ENCODE measurements at regions not wholly inside any gene's neighbourhood (a gene's known extent, or its start where the extent isn't known, plus 50 kb on each side); places are given as distances from the start of the nearest gene placed in this dataset.
A peak's percentile ranks its signal among the peaks of the same experiment; 100 is the strongest.
"Not testable (repeated sequence)": the region's sequence is repeated elsewhere in the genome, so short reads cannot be mapped to it uniquely, and the experiment has no call there.

GRCh38 chr2:88802026-88802425 is 110.6 kb downstream of the RPIA start:
- not testable (repeated sequence) for DNase-seq (ENCODE audit: low spot score)

DNA sequence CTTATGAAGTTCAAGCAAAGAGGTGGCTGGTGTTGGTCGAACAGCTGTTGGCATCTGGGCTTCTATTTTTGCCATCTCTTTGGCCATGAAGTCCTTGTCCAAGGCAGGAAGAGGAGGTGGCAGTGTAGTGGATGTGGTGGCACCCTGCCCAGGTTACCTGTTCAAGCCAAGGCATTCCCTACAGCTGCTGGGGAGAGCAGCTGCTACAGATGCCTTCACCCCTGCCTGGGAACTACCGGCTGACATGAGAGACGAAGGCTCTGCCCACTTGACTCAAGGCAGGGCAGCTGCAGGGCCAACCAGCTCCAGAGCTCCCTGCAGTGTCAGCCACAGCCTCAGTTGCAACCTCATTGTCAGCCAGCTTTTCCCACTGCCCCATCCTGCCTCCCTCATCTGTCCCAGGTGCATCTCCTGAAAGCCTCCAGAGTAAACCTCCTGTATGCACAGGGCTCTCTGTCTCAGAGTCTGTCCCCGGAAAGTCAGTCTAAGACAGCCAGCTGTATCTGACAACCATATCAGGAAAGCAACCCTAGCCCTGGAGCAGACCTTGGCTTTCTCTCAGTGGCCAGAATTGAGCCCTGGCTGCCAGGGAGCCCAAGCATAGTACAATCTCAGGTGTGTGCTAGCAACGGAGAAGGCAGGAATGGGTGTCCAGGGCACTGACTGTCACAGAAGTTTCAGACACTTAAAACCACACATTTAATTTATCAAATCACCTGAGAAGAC is 115.9 kb downstream of the RPIA start:
- DNase-seq (ENCODE audit: low spot score): no peak

DNA sequence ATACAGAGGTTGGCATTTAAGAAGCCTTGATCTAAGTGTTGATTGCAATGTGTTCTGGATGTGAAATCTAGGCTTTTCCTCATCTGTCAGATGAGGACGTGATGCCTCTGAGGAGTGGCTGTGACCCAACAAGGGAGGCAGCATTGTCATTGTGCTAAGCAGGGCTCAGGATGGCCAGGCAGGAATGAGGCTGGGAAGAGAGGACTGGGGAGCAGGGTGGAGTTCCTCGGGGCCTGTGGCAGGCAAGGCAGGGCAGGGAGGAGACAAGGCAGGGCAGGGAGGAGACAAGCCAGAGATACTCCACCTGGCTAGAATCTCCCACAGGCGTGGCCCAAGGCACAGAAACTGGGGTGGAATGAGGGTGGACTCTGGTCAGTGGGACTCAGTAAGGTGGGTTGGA is 116.6 kb downstream of the RPIA start:
- DNase-seq (ENCODE audit: low spot score): no peak

GRCh38 chr2:88808652-88809051 is 117.2 kb downstream of the RPIA start:
- DNase-seq (ENCODE audit: low spot score): no peak

GRCh38 chr2:88809216-88809615 is 117.7 kb downstream of the RPIA start:
- DNase-seq (ENCODE audit: low spot score): no peak

- no peak for DNase-seq (ENCODE audit: low spot score)
Observed at GRCh38 chr2:88810017-88810416, 118.5 kb downstream of the RPIA start.

GRCh38 chr2:88810488-88810887 is 119.0 kb downstream of the RPIA start:
- no peak for DNase-seq (ENCODE audit: low spot score)

DNA sequence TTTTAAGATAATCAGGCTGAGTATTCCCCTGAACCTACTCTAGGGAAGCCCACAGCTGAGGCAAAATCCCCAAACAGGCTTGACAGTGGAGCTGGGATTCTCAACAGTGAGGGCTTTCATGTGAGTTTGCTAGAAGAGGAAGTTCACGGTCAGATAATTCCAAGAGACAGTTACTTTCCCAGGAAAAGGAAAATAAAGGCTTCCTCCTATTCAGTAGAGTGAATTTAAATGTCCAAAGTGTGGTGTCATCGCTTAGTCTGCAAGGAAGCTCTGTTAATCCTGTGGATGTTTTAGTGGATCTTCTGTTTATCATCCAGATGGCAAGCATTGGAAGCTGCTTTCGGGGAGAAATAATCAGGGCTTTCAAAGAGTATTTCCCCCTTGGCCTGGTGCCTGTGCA is 119.8 kb downstream of the RPIA start:
- no peak for DNase-seq (ENCODE audit: low spot score)

DNA sequence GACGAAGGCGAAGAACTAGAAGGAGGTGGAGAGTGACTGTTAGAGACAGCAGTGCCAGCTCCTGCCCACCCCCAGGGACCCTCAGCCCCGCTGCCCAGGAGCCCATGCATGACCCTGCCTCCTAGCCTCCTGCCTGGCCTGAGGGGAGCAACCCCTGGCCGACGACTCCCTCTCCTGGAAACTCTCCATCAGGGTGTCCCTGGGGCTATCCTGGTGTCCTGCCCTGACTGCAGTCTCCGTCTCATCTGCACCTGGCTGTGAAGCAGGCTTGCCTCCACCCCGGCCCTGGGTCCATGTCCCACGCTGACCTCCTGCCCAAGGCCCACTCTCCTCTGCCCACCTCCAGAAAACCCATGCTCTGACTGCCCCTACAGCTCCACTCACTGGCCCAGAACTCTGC is 120.2 kb downstream of the RPIA start:
- DNase-seq (ENCODE audit: low spot score): no peak

DNA sequence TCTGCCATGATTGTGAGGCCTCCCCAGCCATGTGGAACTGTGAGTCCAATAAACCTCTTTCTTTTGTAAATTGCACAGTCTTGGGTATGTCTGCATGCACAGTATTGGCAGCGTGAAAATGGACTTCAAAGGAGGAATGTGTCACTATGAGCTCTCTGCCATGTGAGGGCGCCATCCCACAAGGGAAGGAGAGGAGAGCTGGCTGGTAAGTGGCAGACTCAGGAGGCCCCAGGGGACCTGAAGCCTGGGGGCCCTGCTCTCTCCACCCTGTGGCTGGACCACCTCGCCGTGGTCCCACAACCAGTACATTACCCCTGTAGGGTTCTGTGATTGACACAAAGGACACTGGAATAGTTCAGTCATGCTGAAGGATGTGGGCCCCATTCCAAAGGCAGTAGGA is 122.1 kb downstream of the RPIA start:
- DNase-seq (ENCODE audit: low spot score): no peak

DNA sequence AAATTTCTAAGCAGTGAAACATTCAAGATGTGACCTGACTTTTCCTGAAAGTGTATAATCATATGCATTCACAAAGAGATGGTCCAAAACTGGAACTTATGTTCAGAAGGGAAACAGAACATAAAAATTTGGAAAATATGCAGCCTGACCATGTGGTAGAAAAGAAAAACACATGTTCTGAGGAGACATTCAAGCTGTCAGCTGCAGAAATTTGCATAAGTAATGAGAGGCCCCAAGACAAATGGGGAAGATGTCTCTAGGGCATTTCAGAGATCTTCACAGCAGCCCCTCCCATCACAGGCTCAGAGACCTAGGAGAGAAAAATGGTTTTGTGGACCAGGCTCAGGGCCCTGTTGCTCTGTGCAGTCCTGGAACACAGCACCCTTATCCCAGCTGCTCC is 123.8 kb downstream of the RPIA start:
- DNase-seq (ENCODE audit: low spot score): no peak

DNA sequence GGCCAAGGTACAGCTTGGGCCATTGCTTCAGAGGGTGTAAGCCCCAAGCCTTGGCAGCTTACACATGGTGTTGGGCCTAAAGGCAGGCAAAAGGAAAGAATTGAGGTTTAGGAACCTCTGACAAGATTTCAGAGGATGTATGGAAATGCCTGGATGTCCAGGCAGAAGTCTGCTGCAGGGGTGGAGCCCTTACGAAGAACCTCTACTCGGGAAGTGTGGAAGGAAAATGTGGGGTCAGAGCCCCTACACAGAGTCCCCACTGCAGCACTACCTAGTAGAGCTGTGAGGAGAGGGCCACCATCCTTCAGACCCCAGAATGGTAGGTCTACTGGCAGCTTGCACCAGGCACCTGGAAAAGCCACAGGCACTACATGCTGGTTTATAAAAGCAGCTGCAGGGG is 124.2 kb downstream of the RPIA start:
- no peak for DNase-seq (ENCODE audit: low spot score)

- DNase-seq (ENCODE audit: low spot score): no peak
Observed at GRCh38 chr2:88818381-88818780, 126.9 kb downstream of the RPIA start.

- no peak for DNase-seq (ENCODE audit: low spot score)
Observed at GRCh38 chr2:88824951-88825350, 133.5 kb downstream of the RPIA start.

DNA sequence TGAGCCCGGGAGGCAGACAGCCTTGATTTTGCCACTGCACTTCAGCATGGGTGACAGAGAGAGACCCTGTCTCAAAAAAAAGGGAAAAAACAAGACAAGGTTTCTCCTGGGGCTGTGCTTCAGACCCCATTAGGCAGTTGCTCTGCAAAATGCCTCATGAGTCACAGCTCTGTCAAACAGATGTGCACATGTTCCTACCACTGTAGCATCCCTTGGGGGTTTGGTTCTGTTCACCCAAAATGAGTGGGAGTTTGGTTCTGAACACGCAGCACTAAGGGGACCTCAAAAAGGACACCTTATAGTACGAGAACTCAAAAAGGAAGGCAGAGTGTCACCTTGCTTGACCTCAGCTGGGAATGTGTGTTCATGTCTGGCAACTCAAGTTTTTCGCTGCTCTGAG is 134.9 kb downstream of the RPIA start:
- DNase-seq (ENCODE audit: low spot score): no peak

DNA sequence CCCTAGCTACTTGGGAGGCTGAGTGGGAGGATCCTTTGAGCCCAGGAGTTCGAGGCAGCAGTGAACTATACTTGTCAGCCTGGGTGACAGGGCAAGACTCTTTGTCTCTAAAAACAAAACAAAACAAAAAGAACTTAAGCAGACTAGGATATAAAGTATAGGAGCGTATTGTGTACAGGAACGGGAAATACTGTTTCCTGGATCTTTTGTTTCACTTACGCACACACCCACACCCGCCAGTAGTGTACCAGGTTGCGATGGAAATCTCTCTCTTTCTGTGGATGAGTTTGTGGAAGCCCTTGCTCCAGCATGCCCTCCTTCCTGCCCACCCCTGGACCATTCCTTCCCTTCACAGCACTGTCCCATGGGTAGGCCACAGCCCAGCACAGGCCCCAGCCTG is 136.3 kb downstream of the RPIA start:
- no peak for DNase-seq (ENCODE audit: low spot score)

- no peak for DNase-seq (ENCODE audit: low spot score)
Observed at GRCh38 chr2:88828397-88829137, 137.1 kb downstream of the RPIA start.

DNA sequence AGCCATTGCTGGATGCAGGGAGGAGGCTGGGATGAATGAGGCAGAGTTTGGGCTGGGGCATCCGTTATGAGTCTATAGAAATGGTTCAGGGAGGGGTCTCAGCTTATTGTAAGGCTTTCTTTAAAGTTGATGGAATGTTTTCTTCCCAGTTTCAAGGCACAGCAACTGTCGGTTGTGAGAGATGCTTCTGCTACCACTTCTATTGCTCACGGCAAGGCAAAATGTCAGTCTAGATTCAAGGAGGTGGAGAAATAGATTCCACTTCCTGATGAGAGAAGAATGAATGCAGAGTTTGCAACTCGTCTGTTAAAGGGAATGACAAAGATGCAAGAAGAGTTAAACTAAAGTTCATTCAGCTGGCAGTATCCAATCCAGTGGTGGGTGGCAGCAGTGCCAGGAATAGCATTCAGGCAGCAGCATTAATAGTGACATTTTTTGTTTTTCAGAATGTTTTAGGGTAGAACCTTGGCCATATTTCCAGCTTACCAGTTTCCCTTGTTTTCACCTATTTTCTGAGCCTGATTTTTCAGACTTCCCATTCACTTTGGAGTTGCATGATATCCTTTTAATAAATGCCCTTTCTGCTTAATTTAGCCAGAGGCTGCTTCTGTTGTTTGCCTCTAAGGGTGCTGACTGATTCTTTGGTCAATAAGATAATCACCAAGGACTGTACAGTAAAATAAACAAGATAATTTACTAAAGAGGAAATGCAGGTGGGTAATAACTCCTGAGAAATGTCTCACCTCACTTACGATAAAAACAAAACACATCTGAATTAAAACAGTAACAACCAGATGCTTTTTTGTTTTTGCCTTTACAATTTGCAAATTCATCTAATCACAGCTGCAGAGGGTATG is 138.4 kb downstream of the RPIA start:
- no peak for DNase-seq (ENCODE audit: low spot score)

DNA sequence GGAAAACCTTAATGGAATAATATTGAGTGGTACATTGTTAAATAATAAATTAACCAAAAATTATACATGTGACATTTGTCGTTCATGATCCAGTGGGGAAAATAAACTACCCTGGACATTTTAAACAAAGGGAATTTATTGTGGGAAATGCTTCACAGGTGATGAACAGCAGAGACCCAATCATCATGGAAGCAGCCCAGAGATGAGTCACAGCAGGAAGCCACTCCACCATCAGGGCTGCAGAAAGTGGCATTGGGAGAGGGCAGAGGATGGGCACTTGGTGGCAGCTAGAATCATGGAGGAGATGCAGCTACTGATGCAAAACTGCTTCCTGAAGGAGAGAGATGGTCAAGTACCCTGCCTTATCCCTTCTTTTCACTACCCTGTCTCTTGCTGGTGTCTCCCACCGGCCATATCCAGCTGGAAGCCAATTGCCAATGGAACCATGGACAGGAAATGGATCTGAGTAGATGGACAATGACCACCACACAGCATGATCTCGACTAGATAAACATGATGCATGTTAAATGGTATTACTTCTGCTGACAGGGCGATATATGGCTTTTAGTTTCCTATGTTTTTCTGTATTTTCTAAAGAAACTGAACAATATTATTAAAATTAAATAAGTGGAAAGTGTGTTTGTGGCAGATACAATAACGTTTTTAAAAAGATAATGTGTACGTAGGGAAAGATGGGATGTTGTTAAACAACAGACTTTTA is 139.8 kb downstream of the RPIA start:
- no peak for DNase-seq (ENCODE audit: low spot score)

DNA sequence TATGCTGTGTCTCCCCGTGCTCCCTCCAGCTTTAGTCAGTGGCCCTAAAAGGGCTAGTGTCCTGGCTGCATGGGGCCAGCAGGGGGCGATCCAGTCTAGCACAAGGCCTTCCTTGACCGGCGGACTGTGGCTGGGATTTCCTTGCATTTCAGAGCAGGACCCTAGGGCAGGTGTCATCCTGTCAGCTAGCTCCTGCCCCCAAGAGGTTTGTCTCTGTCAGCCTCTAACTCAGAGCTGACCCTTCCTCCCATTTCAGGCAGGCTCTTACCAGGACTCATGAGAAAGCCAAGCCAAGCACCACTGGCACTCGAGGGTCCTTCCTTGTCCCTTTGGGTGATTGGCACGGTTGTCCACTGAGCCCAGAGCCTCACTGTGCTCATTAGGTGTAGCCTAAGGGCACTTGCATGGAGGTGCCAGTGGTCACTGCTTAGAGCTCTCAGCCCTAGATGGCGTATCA is 140.3 kb downstream of the RPIA start:
- DNase-seq (ENCODE audit: low spot score): peak; percentile 33

DNA sequence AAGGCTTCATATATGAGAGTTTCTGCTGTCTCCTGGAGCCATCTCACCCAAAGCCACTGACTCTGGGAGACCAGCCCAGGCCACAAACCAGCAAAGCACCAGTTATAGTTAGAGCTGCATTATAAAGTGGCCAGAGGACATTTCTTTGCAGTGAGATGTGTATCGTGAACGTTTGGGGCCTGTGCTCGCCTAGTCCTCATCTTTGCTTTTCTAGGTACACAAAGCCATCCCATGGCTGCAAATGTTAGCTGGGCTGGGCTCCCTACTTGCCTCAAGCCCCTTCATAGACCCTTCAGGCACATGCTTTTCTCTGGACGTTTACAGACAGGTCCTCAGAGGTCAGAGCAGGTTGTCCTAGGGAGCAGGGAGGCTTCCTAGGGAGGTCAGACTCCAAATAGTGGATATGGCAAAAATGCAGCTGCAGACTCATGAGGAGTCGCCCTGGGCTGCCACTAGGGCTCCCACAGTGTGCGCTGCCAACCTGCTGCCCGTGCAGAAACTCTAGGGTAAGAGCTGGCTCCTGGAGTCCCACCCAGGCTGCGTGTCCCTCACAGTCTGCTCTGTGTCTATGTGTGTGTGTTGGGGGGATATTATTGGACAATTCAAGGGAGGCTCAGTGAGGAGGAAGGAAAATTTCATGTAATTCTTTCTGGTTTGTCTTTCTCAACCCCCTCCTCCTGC is 141.0 kb downstream of the RPIA start:
- no peak for DNase-seq (ENCODE audit: low spot score)

Measured in H4 (cell line).